Psoas muscle (tissue), 7 donors: ENCODE measurements at regions not wholly inside any gene's neighbourhood (a gene's known extent, or its start where the extent isn't known, plus 50 kb on each side); places are given as distances from the start of the nearest gene placed in this dataset.

ENCODE experiments used
- ATAC-seq, 4 donors: fragments of 200-7000 bp; cut with Tn5 transposase; one replicate each; pipeline ENCODE4 v1.9.1; 2020; ENCODE audit warnings: moderate library complexity in 3 of 4, mild to moderate bottlenecking in 2 of 4
- DNase-seq, 2 donors: peaks; one replicate each; pipeline ENCODE4 v3.0.0-alpha.2; 2020
- H3K27ac ChIP-seq: fragments of 200-600 bp; one replicate; pipeline ENCODE4 v1.8.0; 2022
- H3K27me3 ChIP-seq, 3 donors: fragments of 200-600 bp in 1 of 3; one replicate each; pipeline versions ENCODE4 v1.6.1 to v1.8.0; 2013 to 2022; ENCODE audit warnings: low read length in 2 of 3, mild to moderate bottlenecking in 2 of 3, moderate library complexity in 1 of 3; ENCODE audit not compliant: insufficient read depth in 3 of 3
- H3K36me3 ChIP-seq, 2 donors: fragments of 200-600 bp in 1 of 2; one replicate each; pipeline versions ENCODE4 v1.6.1 to v1.8.0; 2013 to 2022; ENCODE audit warnings: low read depth in 1 of 2, mild to moderate bottlenecking in 1 of 2, moderate library complexity in 1 of 2; ENCODE audit not compliant: insufficient read depth in 1 of 2
- H3K4me1 ChIP-seq: fragments of 200-600 bp; one replicate; pipeline ENCODE4 v1.8.0; 2022
- H3K4me3 ChIP-seq: fragments of 200-600 bp; one replicate; pipeline ENCODE4 v1.8.0; 2022; ENCODE audit warnings: mild to moderate bottlenecking
- H3K9me3 ChIP-seq: fragments of 200-600 bp; one replicate; pipeline ENCODE4 v1.8.0; 2022
- WGBS, 3 donors: extraction: QIAGEN DNeasy Blood & Tissue Kit; methylation state at CpG; one replicate each; pipeline versions ENCODE4 v1.1.6 to v1.1.7; 2013; 5-methylcytosine and 5-hydroxymethylcytosine counted together
- intact Hi-C, 2 donors: fragments of 100-400 bp; cut with DNase I; formaldehyde crosslinking; loops; one replicate each; pipeline versions ENCODE4 v1.11.0 to v1.14.2; 2022
- TF ChIP-seq, protein P1 (sequence below): fragments of 200-600 bp; IDR thresholded peaks from one replicate; pipeline ENCODE4 v1.8.0; 2022; ENCODE audit warnings: antibody characterized with exemption
- donor health status: healthy with polysubstance abuse.
- donor health status: DM: no; HTN: no; CAD: no; lungs with moderate emphysema.
- donor health status: Bipolar disorder and iron deficiency.
- donor health status: healthy.
- donor health status: DM: yes; HTN: yes; CAD: no.
- donor health status: DM: no; HTN: no; CAD: no.
- donor health status: DM: yes; HTN: yes; CAD: no.

- 35 to 51% (median 41%) methylated on average over 2 of the region's 2 CpGs for WGBS, 3 donors
- TF ChIP-seq, protein P1, sequence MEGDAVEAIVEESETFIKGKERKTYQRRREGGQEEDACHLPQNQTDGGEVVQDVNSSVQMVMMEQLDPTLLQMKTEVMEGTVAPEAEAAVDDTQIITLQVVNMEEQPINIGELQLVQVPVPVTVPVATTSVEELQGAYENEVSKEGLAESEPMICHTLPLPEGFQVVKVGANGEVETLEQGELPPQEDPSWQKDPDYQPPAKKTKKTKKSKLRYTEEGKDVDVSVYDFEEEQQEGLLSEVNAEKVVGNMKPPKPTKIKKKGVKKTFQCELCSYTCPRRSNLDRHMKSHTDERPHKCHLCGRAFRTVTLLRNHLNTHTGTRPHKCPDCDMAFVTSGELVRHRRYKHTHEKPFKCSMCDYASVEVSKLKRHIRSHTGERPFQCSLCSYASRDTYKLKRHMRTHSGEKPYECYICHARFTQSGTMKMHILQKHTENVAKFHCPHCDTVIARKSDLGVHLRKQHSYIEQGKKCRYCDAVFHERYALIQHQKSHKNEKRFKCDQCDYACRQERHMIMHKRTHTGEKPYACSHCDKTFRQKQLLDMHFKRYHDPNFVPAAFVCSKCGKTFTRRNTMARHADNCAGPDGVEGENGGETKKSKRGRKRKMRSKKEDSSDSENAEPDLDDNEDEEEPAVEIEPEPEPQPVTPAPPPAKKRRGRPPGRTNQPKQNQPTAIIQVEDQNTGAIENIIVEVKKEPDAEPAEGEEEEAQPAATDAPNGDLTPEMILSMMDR: no peak
Observed at GRCh38 chr2:183522489-183523266, 398.4 kb downstream of the NUP35 start.

GRCh38 chr2:183530333-183530901 lies 406.2 kb downstream of the NUP35 start:
- Histone ChIP-seq H3K27me3 (no peaks in the 10 kb centered on the region), H3K27ac (no peak overlapping the region), H3K9me3 (no peaks in the 10 kb centered on the region), H3K4me3 (no peak overlapping the region), H3K4me1 (no peaks in the 10 kb centered on the region), H3K36me3 (no peaks in the 10 kb centered on the region)
- ATAC-seq (no peak), DNase-seq (no peak)
- WGBS, 3 donors: 57 to 62% (median 58%) methylated on average over 5 of the region's 5 CpGs
- intact Hi-C loops: no loop called here
- TF ChIP-seq, protein P1: no peak

More at GRCh38 chr2:183522489-183523266, 398.4 kb downstream of the NUP35 start:
- no peak for DNase-seq
- Histone ChIP-seq H3K36me3 (no peaks in the 10 kb centered on the region), H3K9me3 (no peaks in the 10 kb centered on the region), H3K27me3 (no peaks in the 10 kb centered on the region), H3K4me3 (no peak overlapping the region), H3K4me1 (peaks cover 7% of the 10 kb centered on the region), H3K27ac (no peak overlapping the region)
- intact Hi-C loops: no loop called here
- no peak for ATAC-seq

- DNase-seq: no peak
- intact Hi-C loops: no loop called here
- H3K27me3 ChIP-seq: no peaks in the 10 kb centered on the region
Observed at GRCh38 chr2:183532514-183532913, 408.3 kb downstream of the NUP35 start.

GRCh38 chr2:183533021-183533420 lies 408.8 kb downstream of the NUP35 start:
- TF ChIP-seq, protein P1: no peak

More at GRCh38 chr2:183532514-183532913, 408.3 kb downstream of the NUP35 start:
- H3K36me3 ChIP-seq: no peaks in the 10 kb centered on the region
- 47 to 54% (median 52%) methylated on average over 3 of the region's 3 CpGs for WGBS, 3 donors
- H3K4me1 ChIP-seq: no peaks in the 10 kb centered on the region
- no peak overlapping the region for H3K27ac ChIP-seq
- ATAC-seq: no peak
- TF ChIP-seq, protein P1: no peak
- no peaks in the 10 kb centered on the region for H3K9me3 ChIP-seq
- H3K4me3 ChIP-seq: no peak overlapping the region

More at GRCh38 chr2:183533021-183533420, 408.8 kb downstream of the NUP35 start:
- WGBS, 3 donors: 42 to 52% (median 49%) methylated on average over 2 of the region's 2 CpGs
- Histone ChIP-seq H3K9me3 (no peaks in the 10 kb centered on the region), H3K36me3 (no peaks in the 10 kb centered on the region), H3K27ac (no peak overlapping the region), H3K4me3 (no peak overlapping the region), H3K4me1 (no peaks in the 10 kb centered on the region), H3K27me3 (no peaks in the 10 kb centered on the region)
- ATAC-seq (no peak), DNase-seq (no peak)
- intact Hi-C loops: no loop called here
